ENCODE measurements at regions not wholly inside any gene's neighbourhood (a gene's known extent, or its start where the extent isn't known, plus 50 kb on each side); places are given as distances from the start of the nearest gene placed in this dataset.

DNA sequence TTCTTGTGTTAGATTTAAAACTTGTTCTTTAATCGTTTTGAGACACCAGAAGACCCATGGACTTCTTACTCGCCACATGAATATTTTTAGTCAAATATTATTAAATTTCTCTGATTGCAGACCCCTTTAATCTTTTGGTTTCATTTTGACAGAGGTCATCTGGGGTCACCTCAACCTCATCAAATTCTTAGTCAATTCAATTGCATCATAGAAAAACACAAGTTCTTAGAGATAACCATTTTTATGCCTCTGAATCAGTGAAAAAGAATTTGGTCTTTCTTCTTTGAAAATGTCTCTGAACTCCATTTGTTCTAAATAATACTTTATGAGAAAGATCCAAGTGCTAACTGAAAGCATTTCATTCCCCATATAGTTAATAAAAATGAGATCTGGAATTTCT, 55.2 kb upstream of the CBLN4 start:
- CTCF ChIA-PET, result no interaction called here
- POLR2A ChIA-PET, result no interaction called here

DNA sequence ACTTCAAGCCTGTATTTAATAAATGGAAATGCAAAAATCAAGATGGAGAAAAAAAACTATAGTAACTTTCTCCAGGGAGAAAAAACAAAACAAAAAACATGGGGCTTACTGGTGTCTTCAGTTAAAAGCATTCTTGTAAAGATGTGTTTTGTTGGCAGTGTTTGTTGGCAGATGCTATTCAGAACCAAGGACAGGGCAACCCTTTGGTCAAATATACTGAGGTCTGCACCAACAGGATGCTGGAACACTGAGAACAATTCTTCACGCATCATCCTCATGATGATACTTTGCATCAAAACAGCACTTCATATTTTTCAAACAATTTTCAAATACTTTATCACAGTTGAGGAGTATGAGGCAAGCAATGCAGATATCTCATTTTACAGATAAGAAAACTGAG, 63.7 kb upstream of the CBLN4 start:
- POLR2A ChIA-PET, result no interaction called here

GRCh38 chr20:56072165-56072564, 66.8 kb upstream of the CBLN4 start:
- CTCF ChIA-PET, result no interaction called here
- POLR2A ChIA-PET, result no interaction called here

More for the DNA sequence above, 63.7 kb upstream of the CBLN4 start:
- CTCF ChIA-PET, result no interaction called here

- POLR2A ChIA-PET, result no interaction called here
- CTCF ChIA-PET, result no interaction called here
Observed at GRCh38 chr20:56088375-56088774, 83.1 kb upstream of the CBLN4 start.

GRCh38 chr20:56091628-56092234, 86.4 kb upstream of the CBLN4 start:
- POLR2A ChIA-PET, result no interaction called here
- CTCF ChIA-PET, result no interaction called here

DNA sequence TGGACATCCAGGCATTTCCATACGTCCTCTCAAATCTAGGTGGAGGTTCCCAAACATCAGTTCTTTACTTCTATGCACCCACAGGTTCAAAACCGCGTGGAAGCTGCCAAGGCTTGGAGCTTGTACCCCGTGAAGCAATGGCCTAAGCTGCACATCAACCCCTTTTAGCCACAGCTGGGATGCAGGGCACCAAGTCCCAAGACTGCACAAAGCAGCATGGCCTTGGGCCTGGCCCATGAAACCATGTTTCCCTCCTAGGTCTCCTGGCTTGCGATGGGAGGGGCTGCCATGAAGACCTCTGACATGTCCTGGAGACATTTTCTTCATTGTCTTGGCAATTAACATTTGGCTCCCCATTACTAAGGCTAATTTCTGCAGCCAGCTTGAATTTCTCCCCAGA, 88.9 kb upstream of the CBLN4 start:
- POLR2A ChIA-PET, result no interaction called here
- CTCF ChIA-PET, result no interaction called here

- ChIA-PET POLR2A (no interaction called here), CTCF (interaction anchor here (0.7 kb wide), 1 partner anchor 12 kb away, joined by 3 read pairs; no protein-coding TSS in a partner anchor)
Observed at GRCh38 chr20:56098981-56099500, 93.7 kb upstream of the CBLN4 start.

DNA sequence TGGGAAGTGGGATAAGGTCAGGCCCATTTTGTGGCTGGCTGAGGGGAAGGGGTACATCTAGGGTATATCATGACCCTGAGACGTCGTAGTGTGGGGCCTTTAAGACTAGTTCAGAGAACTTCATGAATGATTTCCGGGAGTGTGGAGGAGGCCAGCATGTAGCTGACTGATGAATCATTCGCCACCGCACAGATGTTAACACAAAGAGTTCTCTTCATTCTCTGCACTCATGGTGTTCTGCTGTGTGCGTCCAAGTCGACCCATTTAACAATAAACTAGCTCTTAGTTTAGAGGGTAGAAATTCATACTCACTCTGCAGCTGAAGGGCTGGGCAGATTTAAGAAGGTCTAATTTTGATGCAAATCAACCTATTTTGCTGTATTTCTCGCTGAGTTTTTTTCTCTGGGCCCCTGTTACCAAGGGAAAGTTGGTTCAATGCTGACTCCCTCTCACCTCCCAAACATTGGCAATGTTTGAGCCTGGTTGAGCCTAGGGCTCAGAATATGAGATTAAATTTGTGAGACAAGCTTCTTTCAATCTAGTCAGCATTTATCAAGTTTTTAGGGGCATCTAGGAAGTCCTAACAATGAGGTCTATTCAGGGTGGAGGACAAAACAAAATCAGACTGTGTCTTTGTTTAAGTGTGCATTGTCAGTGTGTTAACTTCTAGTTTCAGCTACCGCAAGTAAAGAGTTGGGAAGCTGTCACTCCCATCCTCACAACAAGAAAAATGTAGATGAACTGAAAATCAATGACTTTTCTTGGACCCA, 106.8 kb upstream of the CBLN4 start:
- ChIA-PET CTCF (no interaction called here), POLR2A (no interaction called here)

DNA sequence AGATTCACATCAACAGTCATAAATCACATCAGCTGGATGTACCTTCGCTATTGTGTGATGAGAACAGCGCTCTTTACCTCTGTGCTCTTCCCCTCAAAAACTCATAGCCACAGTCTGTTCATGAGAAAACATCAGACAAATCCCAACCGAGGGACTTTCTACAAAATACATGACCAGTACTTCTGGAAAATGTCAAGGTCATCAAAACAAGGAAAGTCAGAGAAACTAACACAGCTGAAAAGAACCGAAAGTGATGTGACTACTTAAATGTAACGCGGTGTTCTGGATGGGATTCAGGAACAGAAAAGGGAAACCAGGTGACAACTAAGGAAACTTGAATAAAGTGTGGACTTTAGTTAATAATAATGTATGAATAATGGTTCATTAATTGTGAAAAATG, 112.0 kb upstream of the CBLN4 start:
- POLR2A ChIA-PET, result no interaction called here
- CTCF ChIA-PET, result no interaction called here

DNA sequence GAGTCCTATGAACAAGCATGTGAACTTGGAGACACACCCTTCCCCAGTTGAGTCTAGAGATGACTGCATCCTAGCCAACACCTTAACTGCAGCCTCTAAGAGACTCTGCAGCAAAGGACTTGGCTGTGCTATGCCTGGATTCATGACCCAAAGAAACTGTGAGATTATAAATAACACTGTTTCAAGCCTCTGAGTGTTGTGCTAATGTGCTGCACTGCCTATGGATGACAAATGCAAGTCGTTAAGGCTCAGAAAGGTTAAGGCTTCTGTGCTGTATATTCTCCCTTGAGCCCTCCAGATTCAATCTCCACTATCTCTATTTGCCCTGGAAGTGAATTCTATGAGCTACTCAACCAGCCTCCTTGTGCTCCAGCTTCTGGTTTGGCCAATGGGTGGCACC, 116.5 kb upstream of the CBLN4 start:
- CTCF ChIA-PET, result no interaction called here
- POLR2A ChIA-PET, result no interaction called here

- ChIA-PET CTCF (interaction anchor here (0.7 kb wide), 1 partner anchor 663 kb away, joined by 3 read pairs; no protein-coding TSS in a partner anchor), POLR2A (no interaction called here)
Observed at GRCh38 chr20:56143759-56144158, 104.8 kb upstream of the MC3R start.

- POLR2A ChIA-PET, result no interaction called here
- CTCF ChIA-PET, result no interaction called here
Observed at GRCh38 chr20:56151834-56152233, 96.7 kb upstream of the MC3R start.

GRCh38 chr20:56153926-56154325, 94.6 kb upstream of the MC3R start:
- POLR2A ChIA-PET, result no interaction called here
- CTCF ChIA-PET, result no interaction called here

GRCh38 chr20:56155625-56156024, 92.9 kb upstream of the MC3R start:
- ChIA-PET CTCF (no interaction called here), POLR2A (no interaction called here)

DNA sequence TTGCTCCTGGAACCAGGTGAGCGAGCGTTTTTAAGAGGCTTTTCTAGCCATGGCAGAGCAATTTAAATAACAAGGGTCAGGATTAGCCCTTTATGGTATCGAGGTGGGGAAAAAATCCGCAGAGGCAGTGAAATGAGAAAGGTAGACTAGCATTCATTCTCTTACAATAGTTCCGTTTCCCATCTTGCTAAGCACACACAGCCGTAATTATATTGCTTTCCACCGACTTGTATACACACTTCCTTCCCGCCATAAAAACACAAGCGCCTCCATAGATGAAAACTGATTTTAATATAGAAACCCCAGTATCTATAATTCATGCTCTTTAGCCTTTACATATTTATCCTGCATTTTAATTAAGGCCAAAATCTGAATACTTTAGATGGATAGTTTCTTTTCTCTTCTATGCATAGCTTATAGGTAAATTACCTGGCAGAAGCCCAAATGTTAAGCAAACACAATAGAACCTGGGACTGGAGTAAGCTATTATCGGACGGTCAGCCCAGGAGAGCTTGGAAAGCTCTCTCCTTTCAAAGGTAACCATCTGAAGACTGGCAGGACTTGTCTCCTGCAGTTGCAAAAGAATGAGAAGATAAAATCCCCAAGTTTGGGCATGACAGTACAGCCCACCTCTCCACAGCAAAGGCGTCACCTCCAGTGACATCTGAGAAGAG, 90.9 kb upstream of the MC3R start:
- CTCF ChIA-PET, result no interaction called here
- POLR2A ChIA-PET, result no interaction called here

GRCh38 chr20:56158489-56158888, 90.0 kb upstream of the MC3R start:
- ChIA-PET POLR2A (no interaction called here), CTCF (no interaction called here)

DNA sequence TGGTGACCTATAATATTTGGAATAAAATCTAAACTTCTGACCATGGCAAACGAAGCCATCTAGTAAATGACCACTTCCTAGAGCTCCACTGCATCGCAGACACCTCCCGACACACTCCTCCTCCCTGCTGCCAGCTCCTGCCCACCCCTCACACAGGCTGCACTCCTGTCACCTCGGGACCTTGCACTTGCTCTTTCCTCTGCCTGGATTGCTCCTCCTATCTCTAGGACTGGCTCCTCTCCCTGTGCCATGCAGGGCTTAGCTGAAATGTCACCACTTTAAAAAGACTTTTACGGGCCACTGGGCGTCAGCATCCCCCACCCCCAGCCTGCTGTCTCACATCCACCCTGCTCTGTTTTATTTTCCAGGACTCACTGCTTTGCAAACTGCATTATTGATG, 87.6 kb upstream of the MC3R start:
- POLR2A ChIA-PET, result no interaction called here
- CTCF ChIA-PET, result no interaction called here

- ChIA-PET POLR2A (no interaction called here), CTCF (no interaction called here)
Observed at GRCh38 chr20:56163806-56164205, 84.7 kb upstream of the MC3R start.

DNA sequence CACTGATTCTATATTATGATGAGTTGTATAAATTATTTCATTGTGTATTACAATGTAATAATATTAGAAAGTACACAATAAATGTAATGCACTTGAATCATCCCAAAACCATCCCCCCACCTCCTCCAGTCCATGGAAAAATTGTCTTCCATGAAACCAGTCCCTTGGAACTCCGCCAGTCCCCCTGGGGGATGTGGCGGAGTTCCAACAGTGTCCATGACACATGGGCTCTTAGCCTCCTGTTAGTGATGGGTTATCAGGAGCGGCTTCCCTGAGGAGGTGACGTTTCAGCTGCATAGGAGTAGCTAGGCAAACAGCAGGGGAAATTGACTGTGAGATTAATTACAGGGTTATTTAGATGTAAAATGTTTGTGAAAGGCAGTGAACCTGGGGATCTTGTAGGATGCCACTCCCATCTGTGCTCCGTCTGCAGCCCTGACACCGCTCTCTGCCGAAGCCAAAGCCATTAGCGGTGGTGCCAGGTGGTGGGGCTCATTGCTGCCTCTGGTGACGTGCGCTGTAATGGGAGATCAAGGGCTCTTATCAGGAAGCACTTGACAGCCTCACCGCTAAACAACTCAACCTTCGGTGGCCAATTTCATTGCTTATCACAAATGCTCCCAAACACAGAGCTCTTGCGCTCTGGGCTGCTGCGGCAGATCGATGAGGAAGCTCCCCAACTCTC, 81.6 kb upstream of the MC3R start:
- ChIA-PET CTCF (no interaction called here), POLR2A (no interaction called here)

GRCh38 chr20:56171087-56172012, 77.2 kb upstream of the MC3R start:
- ChIA-PET CTCF (no interaction called here), POLR2A (no interaction called here)

Data from activated CD8-positive, alpha-beta memory T cell treated with anti-CD3 and anti-CD28 coated beads for 36 hours (primary cell).